Right forelimb (tissue), 1 donor: ENCODE measurements at regions not wholly inside any gene's neighbourhood (a gene's known extent, or its start where the extent isn't known, plus 50 kb on each side); places are given as distances from the start of the nearest gene placed in this dataset.
A peak's percentile ranks its signal among the peaks of the same experiment; 100 is the strongest.
"Not testable (repeated sequence)": the region's sequence is repeated elsewhere in the genome, so short reads cannot be mapped to it uniquely, and the experiment has no call there.

ENCODE experiments used
- DNase-seq: peaks from one replicate; pipeline ENCODE4 v3.0.0-alpha.2; 2018

GRCh38 chr1:228945885-228946284, 210.6 kb downstream of the RHOU start:
- DNase-seq, result no peak

- DNase-seq, result not testable (repeated sequence)
These were observed 214.3 kb downstream of the RHOU start for GRCh38 chr1:228949617-228950016.

- no peak for DNase-seq
These were observed 217.9 kb downstream of the RHOU start for GRCh38 chr1:228953207-228953606.

- not testable (repeated sequence) for DNase-seq
These were observed 218.5 kb downstream of the RHOU start for GRCh38 chr1:228953808-228954207.

GRCh38 chr1:228955691-228956090, 220.4 kb downstream of the RHOU start:
- DNase-seq, result no peak

- DNase-seq, result peak; percentile 7
These were observed 221.6 kb downstream of the RHOU start for GRCh38 chr1:228956864-228957263.

GRCh38 chr1:228957535-228957934, 222.3 kb downstream of the RHOU start:
- DNase-seq, result peak; percentile 27

- DNase-seq, result no peak
These were observed 222.8 kb downstream of the RHOU start for GRCh38 chr1:228958121-228958520.

- peak; percentile 2 for DNase-seq
These were observed 223.5 kb downstream of the RHOU start for GRCh38 chr1:228958741-228959140.

- DNase-seq, result no peak
These were observed 225.4 kb downstream of the RHOU start for GRCh38 chr1:228960705-228961104.

GRCh38 chr1:228961511-228961910, 226.2 kb downstream of the RHOU start:
- DNase-seq, result no peak

GRCh38 chr1:228963795-228964177, 228.5 kb downstream of the RHOU start:
- DNase-seq, result peak; percentile 30

GRCh38 chr1:228964178-228965089, 229.2 kb downstream of the RHOU start:
- peak; percentile 61 for DNase-seq

- no peak for DNase-seq
These were observed 233.8 kb downstream of the RHOU start for GRCh38 chr1:228968891-228969606.

- DNase-seq, result no peak
These were observed 234.9 kb downstream of the RHOU start for GRCh38 chr1:228969953-228970800.

- DNase-seq, result no peak
These were observed 237.3 kb downstream of the RHOU start for GRCh38 chr1:228972576-228972975.

GRCh38 chr1:228974273-228974672, 239.0 kb downstream of the RHOU start:
- DNase-seq, result no peak

- DNase-seq, result no peak
These were observed 240.1 kb downstream of the RHOU start for GRCh38 chr1:228975238-228975907.

- DNase-seq, result no peak
These were observed 241.0 kb downstream of the RHOU start for GRCh38 chr1:228976316-228976715.

- no peak for DNase-seq
These were observed 242.0 kb downstream of the RHOU start for GRCh38 chr1:228977307-228977706.

GRCh38 chr1:228977741-228978140, 242.5 kb downstream of the RHOU start:
- DNase-seq, result no peak
